HepG2 (cell line): ENCODE measurements at regions not wholly inside any gene's neighbourhood (a gene's known extent, or its start where the extent isn't known, plus 50 kb on each side); places are given as distances from the start of the nearest gene placed in this dataset.
A peak's percentile ranks its signal among the peaks of the same experiment; 100 is the strongest.

Source experiments
- ATAC-seq: fragments of 200-7000 bp; cut with Tn5 transposase; 3 replicates; pipeline ENCODE4 v1.9.1; 2020; ENCODE audit warnings: mild to moderate bottlenecking, moderate library complexity
- BruUV-seq: library from RNA; stranded (reverse); fragments of 400-500 nt; replicated peaks from 2 replicates; lab custom pipeline; 2021; lab: Mats Ljungman, UMichigan
- CTCF ChIA-PET: fragments of 300-600 bp; formaldehyde crosslinking; extraction: SDS; loops from one replicate; lab custom pipeline; 2021; ENCODE audit warnings: low total read pairs, inconsistent platforms, low intra/inter-chr PET ratio; lab: Yijun Ruan, JAX
- POLR2A ChIA-PET: fragments of 350-600 bp; sonication (Branson Sonifier 250); formaldehyde crosslinking; loops from one replicate; lab custom pipeline; 2020; ENCODE audit warnings: antibody characterized with exemption, inconsistent platforms; lab: Yijun Ruan, JAX
- DNase-seq: peaks from one replicate; pipeline ENCODE4 v3.0.0-alpha.2; 2015; ENCODE audit warnings: low spot score
- FAIRE-seq: peaks from 3 replicates; lab custom pipeline; 2011; peaks lifted over from hg19 to GRCh38; lab: Jason Lieb, UNC
- H2AFZ ChIP-seq: one replicate; pipeline ENCODE4 v1.6.1; 2011; ENCODE audit warnings: low read length, inconsistent platforms
- H3K27ac ChIP-seq: fragments of 300-600 bp; 3 replicates; pipeline ENCODE4 v1.8.0; 2011; ENCODE audit warnings: mixed run types, mild to moderate bottlenecking, mixed read lengths, low read length, inconsistent platforms; ENCODE audit not compliant: insufficient read depth; ENCODE audit errors: extremely low read length
- H3K27me3 ChIP-seq, 2 experiments: fragments of 200-600 bp in 1 of 2; 2 replicates in 1 of 2; 3 replicates in 1 of 2; pipeline versions ENCODE4 v1.6.0 to v1.8.0; 2011; ENCODE audit warnings: low read length in 2 of 2, mild to moderate bottlenecking in 2 of 2, moderate library complexity in 2 of 2, inconsistent platforms in 1 of 2; ENCODE audit not compliant: insufficient read depth in 2 of 2, control insufficient read depth in 1 of 2
- H3K36me3 ChIP-seq, 2 experiments: fragments of 200-600 bp in 1 of 2; replicated peaks in 1 of 2; 2 replicates in 1 of 2; 3 replicates in 1 of 2; pipeline versions ENCODE4 v1.5.1 to v1.8.0; 2011; ENCODE audit warnings: low read length in 2 of 2, inconsistent platforms in 1 of 2; ENCODE audit not compliant: insufficient read depth in 2 of 2, control insufficient read depth in 1 of 2
- H3K4me1 ChIP-seq: 2 replicates; pipeline ENCODE4 v1.5.1; 2012; ENCODE audit warnings: low read length, inconsistent platforms; ENCODE audit not compliant: insufficient read depth
- H3K4me2 ChIP-seq: 2 replicates; pipeline ENCODE4 v1.6.0; 2011; ENCODE audit warnings: low read depth, low read length, inconsistent platforms
- H3K4me3 ChIP-seq, 3 experiments: fragments of 200-600 bp in 1 of 3; sonication (generic), shearing (Covaris generic) in 1 of 3; replicated peaks in 1 of 3; 2 replicates each; pipeline ENCODE4 v1.5.1; 2011 to 2016; ENCODE audit warnings: low read length in 3 of 3, inconsistent platforms in 2 of 3, low read depth in 2 of 3, mild to moderate bottlenecking in 2 of 3, control low read depth in 1 of 3, mixed read lengths in 1 of 3; ENCODE audit not compliant: insufficient read depth in 1 of 3
- H3K79me2 ChIP-seq: one replicate; pipeline ENCODE4 v1.6.1; 2011; ENCODE audit warnings: low read length, inconsistent platforms; ENCODE audit not compliant: insufficient read depth
- H3K9ac ChIP-seq: 2 replicates; pipeline ENCODE4 v1.6.0; 2011; ENCODE audit warnings: mild to moderate bottlenecking, low read depth, low read length, inconsistent platforms; ENCODE audit not compliant: insufficient read depth
- H3K9me3 ChIP-seq: 2 replicates; pipeline ENCODE4 v1.5.1; 2012; ENCODE audit warnings: mild to moderate bottlenecking, low read length
- H4K20me1 ChIP-seq: 2 replicates; pipeline ENCODE4 v1.6.0; 2011; ENCODE audit warnings: inconsistent platforms, mild to moderate bottlenecking, low read length, moderate library complexity; ENCODE audit not compliant: insufficient read depth
- BORCS8-MEF2B ChIP-seq: sonication (generic); formaldehyde crosslinking; IDR thresholded peaks from 2 replicates; pipeline ENCODE4 v1.8.0; 2022; ENCODE audit warnings: mild to moderate bottlenecking, missing genetic modification reagents
- CREB1 ChIP-seq, 2 experiments: fragments of 450-650 bp in 1 of 2; IDR thresholded peaks; 2 replicates each; pipeline ENCODE4 v1.6.1; 2016 to 2017; ENCODE audit warnings: control low read depth in 1 of 2, mild to moderate bottlenecking in 1 of 2, missing compliant biosample characterization in 1 of 2, missing genetic modification characterization in 1 of 2
- FOSL2 ChIP-seq: sonication (generic); formaldehyde crosslinking; IDR thresholded peaks from 2 replicates; pipeline ENCODE4 v1.4.0; 2020; ENCODE audit warnings: missing genetic modification reagents
- GATAD2A ChIP-seq: IDR thresholded peaks from 2 replicates; pipeline ENCODE4 v1.6.1; 2016
- NFYB ChIP-seq: sonication (generic); formaldehyde crosslinking; IDR thresholded peaks from 2 replicates; pipeline ENCODE4 v1.4.0; 2020; ENCODE audit warnings: missing genetic modification reagents
- PTBP1 ChIP-seq: fragments of 200-400 bp; formaldehyde crosslinking; IDR thresholded peaks from 2 replicates; pipeline ENCODE4 v1.6.1; 2018; ENCODE audit warnings: low read length, low read depth; ENCODE audit not compliant: poor library complexity, severe bottlenecking
- SOX13 ChIP-seq, 3 experiments: fragments of 450-650 bp in 1 of 3; sonication (generic) in 1 of 3; formaldehyde crosslinking in 1 of 3; IDR thresholded peaks in 2 of 3; conservative IDR thresholded peaks in 1 of 3; 2 replicates each; pipeline versions ENCODE4 v1.5.0 to v1.6.1; 2016 to 2020; ENCODE audit warnings: antibody characterized with exemption in 1 of 3, mild to moderate bottlenecking in 1 of 3, missing compliant biosample characterization in 1 of 3, missing genetic modification reagents in 1 of 3, moderate library complexity in 1 of 3
- ZNF431 ChIP-seq: sonication (generic); formaldehyde crosslinking; IDR thresholded peaks from 2 replicates; pipeline ENCODE4 v1.9.0; 2022; ENCODE audit warnings: missing genetic modification reagents, low read depth, mild to moderate bottlenecking, borderline replicate concordance
- WGBS: methylation state at CpG from one replicate; pipeline ENCODE4 v1.1.6; 2017; ENCODE audit warnings: low lambda C conversion rate; 5-methylcytosine and 5-hydroxymethylcytosine counted together
- in situ Hi-C: cut with HindIII; loops from 2 replicates; pipeline ENCODE4 v1.10.0; 2017; ENCODE audit warnings: low pct_unique_long_range_greater_than_20kb; ENCODE audit not compliant: extremely low pct_ligation_motif_present
- intact Hi-C: fragments of 100-400 bp; cut with micrococcal nuclease; formaldehyde crosslinking; loops from one replicate; pipeline ENCODE4 v1.10.0; 2022; ENCODE audit not compliant: unreplicated experiment
- TF ChIP-seq, protein P1 (sequence below): sonication (generic); formaldehyde crosslinking; IDR thresholded peaks from 2 replicates; pipeline ENCODE4 v1.8.1; 2023; ENCODE audit warnings: missing genetic modification reagents, mild to moderate bottlenecking, borderline replicate concordance
- TF ChIP-seq, protein P2 (sequence below): sonication (generic); formaldehyde crosslinking; IDR thresholded peaks from 2 replicates; pipeline ENCODE4 v1.5.1; 2020; ENCODE audit warnings: mild to moderate bottlenecking, missing genetic modification reagents, borderline replicate concordance
- TF ChIP-seq, protein P3 (sequence below): IDR thresholded peaks from 2 replicates; pipeline ENCODE4 v1.4.0; 2020; ENCODE audit warnings: mild to moderate bottlenecking, missing genetic modification reagents

DNA sequence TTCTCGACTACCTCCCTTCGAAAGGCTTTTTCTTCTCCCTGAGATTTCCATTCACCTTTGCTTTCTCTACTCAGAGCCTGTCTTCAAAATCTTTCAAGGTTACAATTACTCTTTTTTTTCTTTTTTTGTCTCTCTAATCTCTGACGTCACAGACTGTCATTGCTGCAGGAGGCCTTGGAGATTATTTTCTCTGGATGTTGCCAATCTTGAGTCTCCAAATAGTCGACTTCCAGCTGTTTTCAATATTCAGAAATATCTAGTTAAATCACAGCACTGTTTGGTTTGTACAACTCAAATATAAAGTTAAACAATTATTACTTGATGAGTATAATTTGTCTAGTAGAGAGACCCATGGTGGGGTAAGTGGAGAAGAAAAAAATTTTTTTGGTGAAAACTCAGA lies 359.0 kb upstream of the BOD1L1 start:
- no peaks in the 10 kb centered on the region for H4K20me1 ChIP-seq
- no peaks in the 10 kb centered on the region; a peak in 1 of 5 replicates for H3K27me3 ChIP-seq
- no peak for TF ChIP-seq NFYB
- TF ChIP-seq, protein P1, sequence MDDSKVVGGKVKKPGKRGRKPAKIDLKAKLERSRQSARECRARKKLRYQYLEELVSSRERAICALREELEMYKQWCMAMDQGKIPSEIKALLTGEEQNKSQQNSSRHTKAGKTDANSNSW = no peak
- peak; percentile 75 for TF ChIP-seq CREB1 (IDR thresholded peaks at IDR 0.05)
- no peak for TF ChIP-seq CREB1 (CRISPR knock-in tag; IDR thresholded peaks at IDR 0.05)
- TF ChIP-seq, protein P2, sequence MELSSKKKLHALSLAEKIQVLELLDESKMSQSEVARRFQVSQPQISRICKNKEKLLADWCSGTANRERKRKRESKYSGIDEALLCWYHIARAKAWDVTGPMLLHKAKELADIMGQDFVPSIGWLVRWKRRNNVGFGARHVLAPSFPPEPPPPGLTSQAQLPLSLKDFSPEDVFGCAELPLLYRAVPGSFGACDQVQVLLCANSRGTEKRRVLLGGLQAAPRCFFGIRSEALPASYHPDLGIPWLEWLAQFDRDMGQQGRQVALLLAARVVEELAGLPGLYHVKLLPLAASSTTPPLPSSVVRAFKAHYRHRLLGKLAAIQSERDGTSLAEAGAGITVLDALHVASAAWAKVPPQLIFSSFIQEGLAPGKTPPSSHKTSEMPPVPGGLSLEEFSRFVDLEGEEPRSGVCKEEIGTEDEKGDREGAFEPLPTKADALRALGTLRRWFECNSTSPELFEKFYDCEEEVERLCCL = no peak
- TF ChIP-seq, all 625 proteins: peak for 1
- BruUV-seq = no TSS peak
- intact Hi-C loops = no loop called here
- H3K4me3 ChIP-seq = no peak overlapping the region
- no peak overlapping the region for H3K4me2 ChIP-seq
- ChIA-PET POLR2A (no interaction called here), CTCF (no interaction called here)
- ATAC-seq (no peak), DNase-seq (no peak), FAIRE-seq (no peak)
- H3K4me1 ChIP-seq = peaks cover 38% of the 10 kb centered on the region
- no peaks in the 10 kb centered on the region for H3K36me3 ChIP-seq
- H3K9ac ChIP-seq = no peak overlapping the region
- WGBS = 39% methylated on average over 4 of the region's 4 CpGs
- peaks cover 59% of the 10 kb centered on the region for H3K9me3 ChIP-seq
- H3K79me2 ChIP-seq = no peaks in the 10 kb centered on the region
- in situ Hi-C loops = no loop called here
- no peak overlapping the region for H3K27ac ChIP-seq
- H2AFZ ChIP-seq = no peak overlapping the region

DNA sequence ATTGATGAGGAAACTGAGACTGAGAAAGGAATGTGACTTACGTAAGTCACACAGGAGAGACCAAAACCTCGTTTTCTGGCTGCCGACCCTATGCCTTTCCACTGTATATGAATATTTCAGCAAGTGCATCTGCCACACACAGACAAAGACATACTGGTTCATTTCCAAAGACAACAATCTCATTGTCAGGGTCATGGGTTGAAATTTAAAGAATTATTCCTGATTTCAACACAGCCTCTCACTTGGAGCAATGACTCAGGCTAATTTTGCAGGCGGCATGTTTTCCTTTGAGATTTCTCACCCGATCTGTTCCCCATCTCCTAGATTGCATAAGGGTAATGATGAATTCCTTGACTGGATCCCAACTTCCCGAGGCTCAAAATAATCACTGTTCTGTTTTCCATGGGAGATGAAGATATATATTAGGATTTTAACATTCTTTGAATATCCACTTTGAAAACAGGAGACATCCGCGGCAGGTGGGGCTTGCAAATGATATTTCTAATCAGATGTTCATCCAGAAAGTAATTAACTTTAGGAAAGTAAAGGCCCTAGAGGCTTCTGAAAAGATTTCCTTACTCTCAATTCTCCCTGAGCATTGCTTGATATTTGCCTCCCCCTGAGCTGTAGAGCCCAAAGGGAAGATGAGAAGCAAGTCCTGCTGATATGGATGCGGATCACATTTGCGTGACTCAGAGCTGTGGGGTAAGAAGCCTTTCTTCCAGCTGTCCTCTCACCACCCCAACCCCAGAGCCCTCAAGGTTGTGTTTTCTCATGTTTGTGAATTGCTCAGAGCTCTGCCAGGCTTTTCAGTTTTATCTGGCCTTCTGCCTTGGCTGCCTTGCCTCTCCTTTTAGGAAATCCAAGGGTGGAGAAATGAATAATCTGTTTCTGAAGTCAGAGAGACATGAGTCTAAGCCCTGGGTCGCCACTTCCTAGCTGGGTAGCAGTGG lies 361.1 kb upstream of the BOD1L1 start:
- H2AFZ ChIP-seq = no peak overlapping the region
- no peak for DNase-seq
- ChIA-PET POLR2A (no interaction called here), CTCF (no interaction called here)
- H3K9me3 ChIP-seq = peaks cover 62% of the 10 kb centered on the region
- no peaks in the 10 kb centered on the region for H3K36me3 ChIP-seq
- peaks cover 35% of the 10 kb centered on the region for H3K4me1 ChIP-seq
- BruUV-seq = no TSS peak
- H3K27ac ChIP-seq = no peak overlapping the region
- no peak for ATAC-seq
- H4K20me1 ChIP-seq = no peaks in the 10 kb centered on the region
- no peak for FAIRE-seq
- H3K9ac ChIP-seq = no peak overlapping the region
- no peak overlapping the region for H3K4me2 ChIP-seq
- no peak overlapping the region for H3K4me3 ChIP-seq
- no peaks in the 10 kb centered on the region; a peak in 1 of 5 replicates for H3K27me3 ChIP-seq
- in situ Hi-C loops (no loop called here), intact Hi-C loops (no loop called here)
- 61% methylated on average over 11 of the region's 11 CpGs for WGBS
- H3K79me2 ChIP-seq = no peaks in the 10 kb centered on the region
- TF ChIP-seq, protein P3, sequence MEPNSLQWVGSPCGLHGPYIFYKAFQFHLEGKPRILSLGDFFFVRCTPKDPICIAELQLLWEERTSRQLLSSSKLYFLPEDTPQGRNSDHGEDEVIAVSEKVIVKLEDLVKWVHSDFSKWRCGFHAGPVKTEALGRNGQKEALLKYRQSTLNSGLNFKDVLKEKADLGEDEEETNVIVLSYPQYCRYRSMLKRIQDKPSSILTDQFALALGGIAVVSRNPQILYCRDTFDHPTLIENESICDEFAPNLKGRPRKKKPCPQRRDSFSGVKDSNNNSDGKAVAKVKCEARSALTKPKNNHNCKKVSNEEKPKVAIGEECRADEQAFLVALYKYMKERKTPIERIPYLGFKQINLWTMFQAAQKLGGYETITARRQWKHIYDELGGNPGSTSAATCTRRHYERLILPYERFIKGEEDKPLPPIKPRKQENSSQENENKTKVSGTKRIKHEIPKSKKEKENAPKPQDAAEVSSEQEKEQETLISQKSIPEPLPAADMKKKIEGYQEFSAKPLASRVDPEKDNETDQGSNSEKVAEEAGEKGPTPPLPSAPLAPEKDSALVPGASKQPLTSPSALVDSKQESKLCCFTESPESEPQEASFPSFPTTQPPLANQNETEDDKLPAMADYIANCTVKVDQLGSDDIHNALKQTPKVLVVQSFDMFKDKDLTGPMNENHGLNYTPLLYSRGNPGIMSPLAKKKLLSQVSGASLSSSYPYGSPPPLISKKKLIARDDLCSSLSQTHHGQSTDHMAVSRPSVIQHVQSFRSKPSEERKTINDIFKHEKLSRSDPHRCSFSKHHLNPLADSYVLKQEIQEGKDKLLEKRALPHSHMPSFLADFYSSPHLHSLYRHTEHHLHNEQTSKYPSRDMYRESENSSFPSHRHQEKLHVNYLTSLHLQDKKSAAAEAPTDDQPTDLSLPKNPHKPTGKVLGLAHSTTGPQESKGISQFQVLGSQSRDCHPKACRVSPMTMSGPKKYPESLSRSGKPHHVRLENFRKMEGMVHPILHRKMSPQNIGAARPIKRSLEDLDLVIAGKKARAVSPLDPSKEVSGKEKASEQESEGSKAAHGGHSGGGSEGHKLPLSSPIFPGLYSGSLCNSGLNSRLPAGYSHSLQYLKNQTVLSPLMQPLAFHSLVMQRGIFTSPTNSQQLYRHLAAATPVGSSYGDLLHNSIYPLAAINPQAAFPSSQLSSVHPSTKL = peak; percentile 32; the same call in 1 of the 2 replicates
- TF ChIP-seq SOX13 (IDR thresholded peaks at IDR 0.05) (no peak), SOX13 (CRISPR knock-in tag; conservative IDR thresholded peaks at IDR 0.05 in 1 of 2, IDR thresholded peaks at IDR 0.05 in 1 of 2) (peak in 1 of 2 experiments; percentile 4; a peak in 1 of 4 replicates), FOSL2 (CRISPR knock-in tag) (peak; percentile 23; the same call in 1 of the 2 replicates), BORCS8-MEF2B (CRISPR knock-in tag) (no peak), ZNF431 (CRISPR knock-in tag) (no peak), GATAD2A (no peak), PTBP1 (no peak)
